ENCODE measurements at regions not wholly inside any gene's neighbourhood (a gene's known extent, or its start where the extent isn't known, plus 50 kb on each side); places are given as distances from the start of the nearest gene placed in this dataset.

DNA sequence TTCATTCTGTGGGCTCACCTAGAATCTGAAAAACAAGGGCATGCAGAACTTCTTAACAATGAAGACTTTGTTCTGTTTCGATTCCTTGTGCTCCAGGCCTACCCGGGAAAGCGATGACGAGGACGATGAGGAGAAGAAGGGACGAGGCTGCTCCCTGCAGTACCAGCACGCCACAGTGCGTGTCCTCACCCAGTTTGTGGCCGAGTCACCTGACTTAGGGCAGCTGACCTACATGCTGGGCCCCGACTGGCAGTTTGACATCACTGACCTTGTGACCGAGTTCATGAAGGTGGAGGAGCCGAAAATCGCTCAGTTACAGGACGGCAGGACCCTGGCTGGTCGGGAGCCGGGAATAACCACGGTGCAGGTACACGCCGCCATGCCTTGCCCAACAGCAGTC lies 585.4 kb downstream of the AACS start:
- no peak overlapping the region for H3K27ac ChIP-seq (ENCODE audit: insufficient read length, low read depth, low read length)
- H3K79me2 ChIP-seq (ENCODE audit: insufficient read depth, low read length): no peaks in the 10 kb centered on the region
- H2BK5ac ChIP-seq (ENCODE audit: insufficient read length, low read length): no peak overlapping the region
- no peak overlapping the region for H2BK15ac ChIP-seq (ENCODE audit: low read depth, low read length)
- no peak overlapping the region for H3K9ac ChIP-seq (ENCODE audit: extremely low read depth, insufficient read length, low read length)
- no peak overlapping the region for H3K4me2 ChIP-seq (ENCODE audit: insufficient read depth, insufficient read length, low read length)
- no peaks in the 10 kb centered on the region for H3K23me2 ChIP-seq (ENCODE audit: insufficient read length, low read depth, low read length, poor library complexity, severe bottlenecking)
- H4K8ac ChIP-seq (replicated peaks; ENCODE audit: insufficient read length, low read depth, low read length): no peak overlapping the region
- no peaks in the 10 kb centered on the region for H4K20me1 ChIP-seq (ENCODE audit: control insufficient read depth, insufficient read depth, insufficient read length)
- H3K79me1 ChIP-seq (ENCODE audit: insufficient read depth, low read depth, low read length, poor library complexity, severe bottlenecking): no peaks in the 10 kb centered on the region
- Mint-ChIP-seq H3K9me3 (no peaks in the 10 kb centered on the region), H3K27ac (no peak overlapping the region), H3K36me3 (ENCODE audit: insufficient read depth in 1 of 3, low read depth in 3 of 3) (peaks cover 0 to 23% (median 4%) of the 10 kb centered on the region in 3 experiments; a peak in 3 of 7 replicates), H3K4me1 (peaks cover 0 to 5% of the 10 kb centered on the region in 2 experiments; a peak in 2 of 4 replicates), H3K4me3 (no peak overlapping the region), H3K27me3 (ENCODE audit: low read depth) (peaks cover 5% of the 10 kb centered on the region)
- H3K18ac ChIP-seq (ENCODE audit: insufficient read length, low read depth, low read length): no peak overlapping the region
- no peak overlapping the region for H2AK5ac ChIP-seq (ENCODE audit: insufficient read length, low read length)
- no peak overlapping the region for H4K91ac ChIP-seq (ENCODE audit: insufficient read length, low read depth, low read length)
- no peak overlapping the region for H3K14ac ChIP-seq (ENCODE audit: insufficient read depth, low read length)
- no peaks in the 10 kb centered on the region for H3K9me3 ChIP-seq (ENCODE audit: control insufficient read depth, low read depth, low read length)
- H3K56ac ChIP-seq (ENCODE audit: insufficient read length, low read depth, low read length): no peak overlapping the region
- no peaks in the 10 kb centered on the region for H3K27me3 ChIP-seq (ENCODE audit: insufficient read depth, low read length)
- no peaks in the 10 kb centered on the region for H3K4me1 ChIP-seq (ENCODE audit: insufficient read depth, low read length)
- no peak overlapping the region for H3T11ph ChIP-seq (ENCODE audit: low read length)
- no peak overlapping the region for H2BK12ac ChIP-seq (ENCODE audit: insufficient read length, low read depth, low read length)
- no peak overlapping the region for H3K4ac ChIP-seq (ENCODE audit: low read depth, low read length)
- no peak overlapping the region for H3K23ac ChIP-seq (ENCODE audit: insufficient read length, low read depth, low read length)
- no peak overlapping the region for H2BK120ac ChIP-seq (ENCODE audit: low read depth, low read length, poor library complexity, severe bottlenecking)
- WGBS (ENCODE audit: extremely low coverage, insufficient read length, low lambda C conversion rate): no CpG with 5 or more reads among the region's 19 CpGs
- no peak overlapping the region for H2BK20ac ChIP-seq (ENCODE audit: low read depth, low read length, poor library complexity, severe bottlenecking)
- TF ChIP-seq, protein P1, sequence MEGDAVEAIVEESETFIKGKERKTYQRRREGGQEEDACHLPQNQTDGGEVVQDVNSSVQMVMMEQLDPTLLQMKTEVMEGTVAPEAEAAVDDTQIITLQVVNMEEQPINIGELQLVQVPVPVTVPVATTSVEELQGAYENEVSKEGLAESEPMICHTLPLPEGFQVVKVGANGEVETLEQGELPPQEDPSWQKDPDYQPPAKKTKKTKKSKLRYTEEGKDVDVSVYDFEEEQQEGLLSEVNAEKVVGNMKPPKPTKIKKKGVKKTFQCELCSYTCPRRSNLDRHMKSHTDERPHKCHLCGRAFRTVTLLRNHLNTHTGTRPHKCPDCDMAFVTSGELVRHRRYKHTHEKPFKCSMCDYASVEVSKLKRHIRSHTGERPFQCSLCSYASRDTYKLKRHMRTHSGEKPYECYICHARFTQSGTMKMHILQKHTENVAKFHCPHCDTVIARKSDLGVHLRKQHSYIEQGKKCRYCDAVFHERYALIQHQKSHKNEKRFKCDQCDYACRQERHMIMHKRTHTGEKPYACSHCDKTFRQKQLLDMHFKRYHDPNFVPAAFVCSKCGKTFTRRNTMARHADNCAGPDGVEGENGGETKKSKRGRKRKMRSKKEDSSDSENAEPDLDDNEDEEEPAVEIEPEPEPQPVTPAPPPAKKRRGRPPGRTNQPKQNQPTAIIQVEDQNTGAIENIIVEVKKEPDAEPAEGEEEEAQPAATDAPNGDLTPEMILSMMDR (conservative IDR thresholded peaks at IDR 0.05): no peak
- H2AFZ ChIP-seq (ENCODE audit: low read length): no peak overlapping the region
- DNase-seq: no peak
- H4K5ac ChIP-seq (ENCODE audit: insufficient read length, low read depth, low read length): no peak overlapping the region

Measured in H9 (cell line).